ENCODE measurements at regions not wholly inside any gene's neighbourhood (a gene's known extent, or its start where the extent isn't known, plus 50 kb on each side); places are given as distances from the start of the nearest gene placed in this dataset.

- no peak for DNase-seq
Measured at GRCh38 chr13:23984546-23984945, 87.2 kb upstream of the C1QTNF9B start.

DNA sequence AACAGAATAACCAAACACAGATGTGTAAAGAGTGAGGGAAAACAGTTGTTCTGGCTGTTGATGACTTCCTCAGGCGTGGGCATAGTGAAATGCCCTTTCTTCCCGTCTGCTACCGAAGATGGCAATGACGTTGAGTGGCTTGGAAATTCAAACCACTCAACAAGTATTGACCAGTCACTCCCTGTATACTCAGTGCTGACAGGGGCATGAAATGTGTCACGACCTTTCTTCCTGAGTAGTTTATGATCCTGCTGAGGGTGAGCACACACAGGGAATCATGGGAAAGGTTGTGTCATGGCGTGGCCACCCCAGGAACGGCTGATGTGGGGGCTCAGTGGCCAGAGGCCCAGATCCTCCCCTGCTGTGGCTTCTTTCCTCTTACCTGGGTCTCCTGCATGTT is 87.8 kb upstream of the C1QTNF9B start:
- no peak for DNase-seq

DNA sequence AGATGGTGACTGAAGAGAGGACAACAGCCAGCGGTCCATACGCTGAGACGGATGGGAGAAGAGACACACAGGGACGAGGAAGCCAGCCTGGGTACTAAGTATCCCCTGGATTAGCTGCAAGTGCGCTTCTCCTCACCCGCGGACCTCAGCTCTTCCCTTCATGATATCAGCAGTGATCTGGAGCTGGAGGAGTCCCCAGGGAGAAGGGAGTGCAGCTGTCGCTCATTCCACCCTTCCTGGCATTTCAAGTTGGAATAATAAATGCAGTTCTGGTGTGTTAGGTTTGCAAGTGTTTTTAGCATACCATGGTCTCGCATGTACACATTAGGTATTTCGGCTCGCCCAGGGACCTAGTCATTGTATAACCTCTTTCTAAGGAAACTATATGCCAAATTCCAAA is 88.5 kb upstream of the C1QTNF9B start:
- no peak for DNase-seq

DNA sequence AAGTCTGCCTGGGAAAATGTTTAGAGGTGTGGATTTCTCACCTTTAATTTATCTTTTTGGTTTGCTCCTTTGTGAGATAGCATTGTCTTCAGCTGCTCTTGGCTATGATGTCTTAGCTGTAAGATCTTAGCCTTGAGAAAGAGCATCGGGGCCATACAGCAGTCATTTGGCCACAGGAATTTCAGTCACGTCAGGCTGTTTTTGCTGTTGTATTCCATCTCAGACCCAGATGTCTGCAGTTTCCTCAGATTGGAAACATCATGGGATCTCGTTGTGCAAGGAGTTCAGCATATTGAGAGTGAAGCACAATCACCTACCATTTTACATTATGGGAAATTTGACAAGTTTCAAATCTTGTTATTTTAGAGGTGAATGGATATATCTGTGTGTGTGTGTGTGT is 89.3 kb upstream of the C1QTNF9B start:
- DNase-seq = no peak

GRCh38 chr13:23987331-23987894 is 90.1 kb upstream of the C1QTNF9B start:
- DNase-seq = no peak

DNA sequence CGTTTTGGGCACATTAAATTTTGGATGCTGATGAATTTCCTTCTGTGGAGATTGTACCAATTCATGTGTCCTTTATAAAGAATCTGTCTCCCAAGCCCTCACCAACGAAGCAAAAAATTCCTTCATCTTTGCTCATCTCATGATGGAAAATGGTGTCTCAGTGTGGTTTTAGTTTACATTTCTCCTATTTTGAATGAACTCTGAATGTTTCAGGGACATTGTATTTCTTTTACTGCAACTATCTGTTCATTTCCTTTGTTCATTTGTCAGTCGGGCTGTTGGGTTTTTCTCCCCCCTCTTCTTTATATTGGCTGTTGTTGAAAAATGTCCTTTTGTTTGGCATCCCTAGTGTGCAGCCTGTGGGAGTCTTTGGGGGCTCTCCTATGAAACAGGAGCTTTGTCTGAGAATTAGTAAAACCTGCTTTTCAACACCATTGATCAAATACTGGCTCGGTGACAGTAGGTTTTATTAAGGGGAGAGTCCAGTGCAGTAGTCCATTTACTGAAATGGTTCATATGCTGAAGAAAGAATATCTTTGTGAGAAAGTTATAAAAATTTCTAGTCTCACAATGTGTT is 91.3 kb upstream of the C1QTNF9B start:
- no peak for DNase-seq

- DNase-seq = no peak
Measured at GRCh38 chr13:23990455-23990854, 93.2 kb upstream of the C1QTNF9B start.

DNA sequence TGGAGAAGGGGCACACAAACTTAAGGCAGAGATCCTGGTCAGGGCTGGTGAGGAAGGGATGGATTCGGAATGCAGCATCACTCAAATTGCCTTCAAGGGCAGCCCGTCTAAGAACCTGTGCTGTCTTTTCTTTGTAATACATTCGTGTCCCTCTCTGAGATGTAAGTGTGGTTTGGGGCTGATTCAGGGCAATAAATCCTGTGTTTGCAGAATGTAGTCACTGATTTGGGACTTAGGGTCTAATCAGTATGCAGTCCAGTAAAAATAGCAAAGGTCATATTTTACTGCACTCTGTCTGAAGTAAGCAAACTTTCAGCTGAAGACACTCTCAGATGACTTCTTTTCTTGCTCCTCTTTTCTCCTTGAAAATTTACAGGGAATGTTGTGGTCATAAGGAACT is 93.8 kb upstream of the C1QTNF9B start:
- DNase-seq = no peak

GRCh38 chr13:23992781-23993679 is 95.7 kb upstream of the C1QTNF9B start:
- no peak for DNase-seq

DNA sequence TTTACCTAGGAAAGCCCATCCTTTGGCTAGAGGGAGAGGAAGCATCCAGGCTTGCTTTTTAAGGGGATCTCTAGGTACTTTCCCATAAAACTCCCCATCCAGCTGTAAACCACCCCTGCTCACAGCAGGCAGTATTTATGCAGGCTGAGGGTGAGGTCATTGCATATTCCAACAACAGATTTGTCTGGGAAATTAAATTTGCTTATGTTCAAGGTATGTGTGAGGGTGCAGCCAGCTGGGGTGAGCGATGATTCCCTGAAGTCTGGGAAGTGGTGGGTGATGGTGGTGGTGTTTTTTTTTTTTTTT is 96.3 kb upstream of the C1QTNF9B start:
- DNase-seq = no peak

DNA sequence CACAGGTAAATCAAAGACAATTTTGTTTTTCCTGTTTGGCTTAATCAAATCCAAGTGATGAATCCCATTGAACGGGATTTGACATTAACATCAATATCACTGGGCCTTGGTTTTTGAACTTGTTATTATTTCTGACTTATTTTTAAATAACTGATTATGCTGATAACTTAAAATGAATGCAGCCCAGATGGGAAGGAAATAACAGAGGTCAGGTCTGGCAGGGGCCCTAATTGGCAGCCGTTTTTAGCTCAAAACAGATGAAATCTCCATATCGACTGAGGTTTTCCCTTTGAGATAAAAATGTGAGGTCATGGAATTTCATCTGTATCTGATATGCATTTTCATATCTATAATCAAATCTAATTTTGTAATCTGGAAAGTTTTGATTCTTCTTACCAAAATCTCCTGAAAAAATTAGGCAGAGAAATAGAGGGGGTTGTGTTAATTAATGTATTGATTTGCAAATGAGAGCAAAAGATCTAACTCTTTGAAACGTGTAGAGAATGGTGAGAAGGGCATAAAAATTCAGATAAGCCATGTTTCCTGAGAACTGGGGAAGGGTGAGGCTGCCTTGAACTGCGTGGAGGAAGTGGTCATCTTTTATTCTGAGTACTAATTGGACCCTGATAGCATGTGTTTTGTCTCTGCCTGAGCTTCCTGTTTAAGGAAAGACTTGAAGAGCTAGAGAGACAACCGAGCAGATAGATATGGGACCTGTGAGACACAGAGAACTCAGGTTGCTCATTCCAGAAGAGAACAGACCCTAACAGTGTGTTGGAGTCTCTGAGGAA is 98.2 kb upstream of the C1QTNF9B start:
- no peak for DNase-seq

GRCh38 chr13:23996456-23996855 is 99.2 kb upstream of the C1QTNF9B start:
- no peak for DNase-seq

DNA sequence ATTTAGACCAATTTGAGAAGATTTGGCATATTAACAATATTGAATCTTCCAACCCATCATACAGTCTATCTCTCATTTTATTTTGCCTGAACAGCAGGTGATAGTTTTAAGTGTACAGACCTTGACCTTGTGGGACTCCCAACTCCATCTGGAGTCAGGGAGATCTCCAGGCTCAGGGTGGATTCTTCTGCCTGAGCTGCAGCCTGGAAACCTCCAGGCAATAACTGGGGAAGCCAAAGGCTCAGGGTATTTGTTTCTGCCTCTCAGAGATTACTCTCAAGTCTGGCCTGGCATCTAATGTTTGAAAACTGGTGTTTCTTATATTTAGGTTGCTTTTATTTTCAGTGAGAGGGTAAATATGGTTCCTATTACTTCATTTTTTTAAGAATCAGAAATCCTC is 102.1 kb upstream of the C1QTNF9B start:
- DNase-seq = no peak

DNA sequence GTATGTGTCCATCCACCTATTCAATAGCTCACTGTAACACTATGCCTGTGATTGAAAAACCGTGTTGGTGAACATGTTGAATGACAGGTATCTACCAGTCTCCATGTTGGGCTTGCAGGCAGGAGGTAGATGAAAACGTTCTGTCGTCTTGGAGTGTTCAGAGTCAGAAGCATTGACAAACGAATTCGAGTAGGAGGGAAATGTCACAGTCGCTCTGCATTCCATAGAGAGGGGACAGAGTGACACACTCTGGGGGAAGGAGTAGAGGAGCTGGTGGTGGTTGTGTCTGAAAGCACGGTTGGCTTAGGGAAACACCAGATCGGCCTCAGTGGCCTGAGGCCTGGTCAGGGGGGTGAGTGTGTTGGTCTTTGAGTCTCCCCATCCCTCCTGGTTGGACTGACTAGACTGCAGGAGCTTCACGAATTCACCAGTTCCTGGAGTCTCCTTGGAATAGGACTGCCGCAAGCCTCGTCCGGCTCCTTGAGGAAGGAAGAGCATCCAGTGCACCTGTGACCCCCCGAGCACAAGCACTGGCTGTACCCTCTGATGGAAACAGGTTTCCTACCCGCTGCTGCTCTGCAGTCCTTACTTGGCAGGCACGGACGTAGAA is 105.0 kb upstream of the C1QTNF9B start:
- no peak for DNase-seq

- no peak for DNase-seq
Measured at GRCh38 chr13:24004142-24004899, 107.0 kb upstream of the C1QTNF9B start.

- DNase-seq = no peak
Measured at GRCh38 chr13:24004971-24005370, 107.7 kb upstream of the C1QTNF9B start.

- DNase-seq = no peak
Measured at GRCh38 chr13:24005755-24006281, 108.5 kb upstream of the C1QTNF9B start.

- DNase-seq = no peak
Measured at GRCh38 chr13:24006520-24007248, 109.4 kb upstream of the C1QTNF9B start.

GRCh38 chr13:24007979-24008620 is 110.8 kb upstream of the C1QTNF9B start:
- no peak for DNase-seq

DNA sequence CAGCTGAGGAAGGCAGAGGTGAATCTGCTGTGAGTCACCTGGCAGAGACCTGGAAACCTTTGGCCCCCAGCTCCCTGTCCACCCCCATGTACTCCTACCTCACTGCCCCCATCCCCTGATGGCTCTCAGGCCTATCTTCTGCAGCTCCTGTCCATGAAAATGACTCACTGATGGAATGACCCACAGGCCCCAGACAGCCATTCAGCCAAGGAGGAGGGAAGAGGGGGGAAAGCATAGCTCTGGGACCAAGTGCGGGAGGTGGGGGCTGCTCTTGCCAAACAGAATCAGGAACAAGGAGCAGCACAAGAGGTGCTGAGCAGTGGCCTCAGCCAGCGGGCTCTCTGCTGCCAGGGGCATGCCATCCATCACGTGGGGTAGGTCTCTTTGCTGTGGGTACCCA is 111.4 kb upstream of the C1QTNF9B start:
- DNase-seq = no peak

DNA sequence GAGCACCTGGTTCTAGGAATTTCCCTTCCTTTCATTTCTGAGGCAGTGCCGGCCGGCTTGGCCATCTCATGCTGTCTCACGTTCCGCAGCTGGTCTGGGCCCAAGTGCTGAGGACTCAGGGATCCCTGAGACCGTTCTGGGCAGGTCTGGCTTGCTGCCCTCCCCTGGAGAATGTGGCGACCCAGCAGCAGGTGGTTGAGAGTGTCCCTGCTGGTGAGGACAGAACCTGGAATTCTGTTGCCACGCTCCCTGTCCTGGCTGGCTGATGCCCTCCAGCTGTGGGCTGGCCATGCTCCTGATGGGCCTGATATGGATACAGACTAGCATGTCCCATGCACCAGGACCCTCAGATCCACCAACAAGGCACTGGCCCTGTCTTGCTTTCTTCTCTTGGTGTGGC is 114.0 kb upstream of the C1QTNF9B start:
- DNase-seq = no peak
